ENCODE measurements at regions not wholly inside any gene's neighbourhood (a gene's known extent, or its start where the extent isn't known, plus 50 kb on each side); places are given as distances from the start of the nearest gene placed in this dataset.
"Not testable (repeated sequence)": the region's sequence is repeated elsewhere in the genome, so short reads cannot be mapped to it uniquely, and the experiment has no call there.

DNA sequence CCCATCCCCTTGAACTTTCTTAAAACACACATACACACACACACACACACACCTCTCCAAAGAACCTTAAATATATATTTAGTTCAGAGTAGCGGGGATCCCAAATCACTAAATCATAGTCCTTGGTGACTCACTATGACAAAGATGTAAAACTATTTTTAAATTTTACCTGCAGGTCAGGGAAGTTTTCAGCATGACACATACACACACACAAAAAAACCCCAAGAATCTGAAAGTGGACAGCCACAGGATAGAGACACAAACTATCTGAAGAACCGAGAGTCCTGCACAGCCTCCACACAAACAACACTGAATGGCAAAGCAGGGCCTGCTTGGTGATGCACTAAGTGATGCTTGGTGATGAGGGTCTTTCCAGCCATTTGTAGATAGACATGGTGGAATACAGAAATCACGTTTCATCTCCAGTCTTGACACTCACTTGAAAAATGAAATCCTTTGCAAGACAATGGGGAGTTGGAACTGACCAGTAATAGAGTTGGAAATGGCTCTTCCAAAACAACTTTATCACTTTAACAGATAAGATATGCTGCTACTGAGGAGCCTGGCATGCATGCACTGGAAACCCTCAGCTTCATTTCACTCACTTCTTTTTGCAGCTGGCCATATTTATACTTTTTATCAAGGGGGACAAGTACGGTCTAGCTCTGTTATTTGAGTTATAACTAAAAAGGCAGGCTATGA, 307.3 kb downstream of the RAPGEF2 start:
- intact Hi-C loops (cut with DNase I), result no loop called here
- no peak for DNase-seq (ENCODE audit: low spot score)

DNA sequence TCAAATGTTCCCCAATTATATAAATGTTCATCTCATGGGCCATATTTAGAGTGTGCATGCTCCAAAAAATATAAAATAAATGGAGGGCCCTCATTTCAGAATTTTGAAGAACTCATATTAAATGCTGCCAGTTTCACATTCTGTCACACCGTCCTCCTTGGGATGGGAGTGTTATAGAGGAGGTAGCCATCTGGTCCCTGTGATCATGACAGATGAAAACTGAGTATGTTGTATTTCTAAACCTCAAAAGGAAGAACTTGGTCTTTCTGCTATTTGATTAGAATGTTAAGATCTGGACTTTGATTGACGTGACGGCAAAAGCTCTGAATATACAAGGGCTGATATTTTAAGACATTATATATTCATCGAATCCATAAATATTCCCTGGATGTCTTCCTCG, 308.0 kb downstream of the RAPGEF2 start:
- DNase-seq (ENCODE audit: low spot score), result no peak
- intact Hi-C loops (cut with DNase I), result no loop called here

DNA sequence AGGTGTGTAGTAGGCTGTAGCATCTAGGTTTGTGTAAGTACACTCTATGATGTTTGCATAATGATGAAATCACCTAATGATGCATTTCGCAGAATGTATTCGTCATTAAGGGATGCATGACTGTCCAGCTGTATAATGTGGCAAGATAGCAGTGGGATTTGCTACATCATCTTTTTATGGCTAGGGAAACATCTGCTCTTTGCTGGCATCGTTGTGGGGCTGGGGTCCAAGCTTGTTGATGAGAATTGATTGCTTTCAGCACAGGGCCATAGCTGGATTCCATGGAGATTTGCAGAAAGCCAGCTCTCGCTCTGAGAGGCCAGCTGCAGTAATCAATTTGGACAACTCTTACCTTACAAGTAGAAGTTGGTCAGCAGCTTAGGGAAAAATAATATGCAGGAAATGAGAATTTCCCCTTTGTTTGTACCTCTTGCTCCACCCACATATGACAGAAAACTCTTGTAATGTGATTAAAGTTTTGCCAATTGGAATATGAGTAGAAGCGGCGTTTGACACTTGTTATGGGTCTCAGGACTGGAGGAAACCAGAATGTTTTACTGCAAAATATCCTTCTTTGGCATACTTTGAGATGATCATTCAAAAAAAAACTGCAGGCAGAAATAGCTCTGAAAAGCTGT, 310.5 kb downstream of the RAPGEF2 start:
- no peak for DNase-seq (ENCODE audit: low spot score)
- intact Hi-C loops (cut with DNase I), result no loop called here

DNA sequence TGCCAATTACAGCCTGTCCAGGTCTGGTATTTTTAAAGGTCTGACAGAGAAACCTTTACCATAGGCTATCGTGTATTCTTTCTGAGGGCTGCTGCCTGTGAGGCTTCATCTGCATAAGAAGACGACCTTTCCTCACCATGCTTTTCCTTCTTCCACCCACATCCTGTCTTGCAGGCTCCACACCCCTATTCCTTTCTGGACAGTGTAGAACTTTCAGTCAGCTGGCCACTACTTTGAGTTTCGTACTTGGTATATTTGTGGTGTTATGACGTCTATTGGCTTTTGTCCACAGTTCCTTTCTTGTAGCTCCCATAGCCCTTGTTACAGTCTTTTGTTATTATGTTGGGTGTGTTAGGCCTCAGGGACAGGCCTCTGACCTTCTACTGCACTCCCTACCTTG, 311.4 kb downstream of the RAPGEF2 start:
- no peak for DNase-seq (ENCODE audit: low spot score)
- intact Hi-C loops (cut with DNase I), result no loop called here

DNA sequence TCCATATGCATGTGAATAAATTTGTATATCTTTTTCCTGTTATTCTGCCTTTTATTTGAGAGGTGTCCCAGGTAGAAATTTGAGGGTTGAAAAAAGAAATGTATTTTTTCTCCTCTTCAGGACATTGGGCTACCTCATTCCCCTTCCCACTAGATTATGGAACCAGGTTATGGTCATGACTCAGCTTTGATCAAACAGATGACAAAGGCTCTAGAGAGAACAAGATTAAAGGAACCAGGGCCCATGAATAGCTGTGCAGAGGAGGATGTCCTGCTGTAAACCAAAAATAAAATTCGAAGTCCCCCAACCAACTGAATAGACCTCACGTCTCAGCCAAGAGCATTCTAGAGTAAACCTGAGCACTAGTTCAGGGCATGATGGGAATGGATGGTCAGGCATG, 313.2 kb downstream of the RAPGEF2 start:
- no peak for DNase-seq (ENCODE audit: low spot score)
- intact Hi-C loops (cut with DNase I), result no loop called here

DNA sequence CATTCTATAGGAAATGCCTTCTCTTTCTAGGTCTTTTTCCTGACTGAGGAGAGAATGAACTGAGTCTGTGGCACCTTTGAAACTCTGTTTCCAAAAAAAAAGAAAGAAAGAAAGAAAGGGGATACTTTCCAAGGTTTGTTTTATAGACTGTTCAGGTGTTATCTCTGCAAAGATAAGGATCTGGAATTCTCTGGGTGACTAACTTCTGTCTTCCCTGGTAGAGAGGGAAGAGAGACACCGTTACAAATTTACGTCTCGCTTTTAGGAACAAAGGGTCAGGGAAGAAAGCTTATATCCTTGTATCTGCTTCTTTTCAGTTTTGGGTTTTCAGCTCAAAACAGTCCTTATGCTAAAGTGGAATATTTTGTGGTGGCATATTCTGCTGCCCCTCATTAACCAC, 314.1 kb downstream of the RAPGEF2 start:
- no peak for DNase-seq (ENCODE audit: low spot score)
- intact Hi-C loops (cut with DNase I), result no loop called here

DNA sequence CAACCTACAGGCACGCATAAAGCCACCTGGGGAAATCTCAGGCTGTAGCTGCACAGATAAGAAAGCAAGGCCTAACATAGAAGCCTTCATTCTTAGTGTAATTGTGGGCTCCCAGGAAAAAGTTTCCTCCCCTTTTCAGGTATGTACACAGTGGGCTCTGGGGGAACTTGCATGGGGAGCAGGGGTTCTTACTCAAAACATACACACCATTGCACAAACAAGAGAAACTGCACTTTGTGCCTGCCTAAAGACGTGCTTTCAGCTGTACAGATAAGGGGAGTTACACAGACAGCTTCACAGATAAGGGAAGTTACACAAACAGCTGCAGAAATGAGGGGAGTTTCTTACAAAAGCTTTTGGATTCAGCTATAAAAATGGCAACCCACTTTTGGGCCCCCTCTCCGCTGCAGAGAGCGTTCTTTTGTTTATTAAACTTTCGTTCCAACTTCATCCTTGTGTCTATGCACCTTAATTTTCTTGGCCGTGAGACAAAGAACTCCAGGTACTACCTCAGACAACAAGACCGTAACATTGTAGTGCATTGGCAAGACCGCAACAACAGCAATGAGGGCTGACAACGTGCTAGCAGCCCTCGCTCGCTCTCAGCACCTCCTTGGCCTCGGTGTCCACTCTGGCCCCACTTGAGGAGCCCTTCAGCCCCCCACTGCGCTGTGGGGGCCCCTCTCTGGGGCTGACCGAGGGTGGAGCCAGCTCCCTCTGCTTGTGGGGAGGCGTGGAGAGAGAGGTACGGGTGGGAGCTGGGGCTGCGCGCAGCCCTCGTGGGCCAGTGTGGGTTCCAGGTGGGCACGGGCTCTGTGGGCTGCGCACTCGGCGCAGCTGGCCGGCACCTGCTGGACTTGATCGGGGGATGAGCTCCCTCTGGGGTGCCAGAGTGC, 317.5 kb downstream of the RAPGEF2 start:
- intact Hi-C loops (cut with DNase I), result no loop called here
- no peak for DNase-seq (ENCODE audit: low spot score)

DNA sequence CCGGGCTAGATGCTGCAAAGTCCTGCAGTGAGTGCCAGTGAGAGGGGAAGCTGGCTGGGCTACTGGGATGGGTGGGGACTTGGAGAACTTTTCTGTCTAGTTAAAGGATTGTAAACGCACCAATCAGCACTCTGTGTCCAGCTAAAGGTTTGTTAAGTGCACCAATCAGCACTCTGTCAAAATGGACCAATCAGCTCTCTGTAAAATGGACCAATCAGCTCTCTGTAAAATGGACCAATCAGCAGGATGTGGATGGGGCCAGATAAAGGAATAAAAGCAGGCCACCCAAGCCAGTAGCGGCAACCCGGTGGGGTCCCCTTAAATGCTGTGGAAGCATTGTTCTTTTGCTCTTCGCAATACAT, 318.2 kb downstream of the RAPGEF2 start:
- DNase-seq (ENCODE audit: low spot score); intact Hi-C loops (cut with DNase I): not testable (repeated sequence)

DNA sequence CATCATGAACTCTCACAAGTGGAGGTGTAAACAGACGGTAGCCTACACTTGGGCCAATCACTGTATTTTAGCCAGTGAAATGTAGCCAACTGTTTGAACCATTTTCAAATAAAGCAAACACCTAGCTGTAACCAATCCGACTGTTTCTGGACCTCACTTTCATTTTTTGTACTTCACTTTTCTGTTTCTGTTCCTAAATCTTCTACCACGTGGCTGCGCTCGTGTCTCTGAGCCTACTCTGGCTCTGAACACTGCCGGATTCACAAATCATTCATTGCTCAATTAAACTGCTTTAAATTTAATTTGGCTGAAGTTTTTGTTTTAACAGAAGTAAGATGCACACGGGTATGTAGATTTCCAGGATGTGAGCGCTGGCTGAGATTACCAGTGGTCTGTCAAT, 319.1 kb downstream of the RAPGEF2 start:
- intact Hi-C loops (cut with DNase I), result no loop called here
- DNase-seq (ENCODE audit: low spot score), result no peak

DNA sequence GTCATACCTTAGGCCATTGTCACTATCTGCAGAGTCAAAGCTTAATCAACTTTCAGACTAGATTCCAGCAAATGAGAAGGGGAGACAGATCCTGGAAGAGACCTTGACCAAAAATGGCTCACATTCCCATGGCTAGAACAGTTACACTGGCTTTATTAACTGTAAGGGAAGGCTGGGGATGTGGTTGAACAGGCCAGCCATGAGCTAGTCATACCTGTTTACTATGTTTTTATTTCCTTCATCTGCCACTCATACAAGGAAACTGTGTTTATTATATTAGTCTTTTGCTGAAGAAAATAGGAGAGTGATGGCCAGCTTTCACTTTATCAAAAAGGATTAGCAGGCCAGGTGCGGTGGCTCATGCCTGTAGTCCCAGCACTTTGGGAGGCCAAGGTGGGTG, 319.7 kb downstream of the RAPGEF2 start:
- intact Hi-C loops (cut with DNase I), result no loop called here
- DNase-seq (ENCODE audit: low spot score), result no peak

DNA sequence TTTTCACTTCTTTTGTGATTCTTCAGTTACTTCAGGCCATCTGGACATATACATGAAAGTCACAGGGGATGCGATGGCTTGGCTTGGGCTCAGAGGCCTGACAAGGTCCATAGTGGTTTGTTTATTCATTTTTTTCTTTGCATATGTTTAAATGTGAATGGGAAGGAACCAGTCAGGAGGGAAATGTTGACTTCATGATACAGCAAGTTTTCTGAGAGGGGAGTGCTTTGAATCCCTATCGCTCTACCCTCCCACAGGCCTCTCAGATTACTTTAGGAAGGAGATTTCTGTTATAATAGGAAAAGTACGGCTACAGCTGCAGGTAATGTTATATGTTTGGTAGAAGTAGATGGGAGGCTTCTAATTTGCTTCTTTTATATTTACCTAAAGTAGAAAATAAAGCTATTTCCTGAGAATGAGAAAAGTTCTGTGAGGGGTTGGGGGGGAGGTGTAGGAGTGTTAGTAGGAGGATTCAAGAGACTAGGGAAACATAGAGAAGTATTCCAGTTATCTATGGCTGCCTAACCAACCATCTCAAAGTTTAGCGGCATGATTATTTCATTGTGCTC, 322.9 kb downstream of the RAPGEF2 start:
- no peak for DNase-seq (ENCODE audit: low spot score)
- intact Hi-C loops (cut with DNase I), result no loop called here

DNA sequence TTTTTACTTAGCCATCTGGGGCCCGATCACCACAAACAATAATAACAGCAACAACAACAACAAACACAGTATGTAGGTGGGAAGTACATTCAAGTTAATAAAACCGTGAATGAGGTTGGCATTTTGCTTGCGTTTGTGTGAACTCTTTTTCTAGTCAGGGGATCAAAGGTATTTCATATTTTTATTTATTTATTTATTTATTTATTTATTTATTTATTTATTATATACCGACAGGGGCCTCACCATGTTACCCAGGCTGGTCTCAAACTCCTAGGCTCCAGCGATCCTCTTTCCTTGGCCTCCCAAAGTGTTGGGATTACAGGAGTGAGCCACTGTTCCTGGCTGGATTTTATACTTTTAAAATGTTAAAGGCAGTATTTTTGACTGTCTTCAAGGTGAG, 325.4 kb downstream of the RAPGEF2 start:
- DNase-seq (ENCODE audit: low spot score), result no peak
- intact Hi-C loops (cut with DNase I), result no loop called here

DNA sequence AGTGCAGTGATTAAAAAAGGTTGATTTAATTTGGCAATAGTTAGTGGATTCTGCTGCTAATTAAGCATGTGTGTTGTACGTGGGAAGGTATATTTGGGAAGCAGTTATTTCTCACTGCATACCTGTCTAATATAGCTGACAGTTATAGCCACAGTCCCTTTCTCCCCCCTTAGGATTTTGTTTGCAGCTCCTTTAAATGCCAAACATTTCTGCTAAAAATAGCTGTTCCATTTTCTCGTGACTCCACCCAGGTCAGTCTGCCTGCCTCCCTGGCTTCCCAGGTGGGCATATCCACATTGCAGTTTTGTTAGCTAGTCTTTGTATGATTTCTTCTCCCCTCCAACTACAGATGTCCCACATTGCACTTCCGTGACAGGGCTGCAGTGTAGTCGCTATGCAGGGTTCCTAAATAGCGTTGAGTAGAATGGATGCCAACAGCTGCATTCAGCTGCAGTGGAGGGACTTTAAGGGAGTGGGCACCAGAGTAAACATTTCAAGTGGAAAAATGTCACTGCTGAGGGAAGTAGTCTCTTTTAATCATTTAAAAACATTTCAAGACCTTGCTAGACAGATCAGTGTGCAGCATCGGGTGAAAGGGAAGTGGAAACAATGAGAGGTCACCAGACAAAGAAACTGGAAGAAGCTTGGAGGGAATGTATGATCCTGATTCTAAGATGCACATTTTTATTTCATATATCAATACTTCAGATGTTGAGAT, 326.3 kb downstream of the RAPGEF2 start:
- no peak for DNase-seq (ENCODE audit: low spot score)
- intact Hi-C loops (cut with DNase I), result no loop called here

DNA sequence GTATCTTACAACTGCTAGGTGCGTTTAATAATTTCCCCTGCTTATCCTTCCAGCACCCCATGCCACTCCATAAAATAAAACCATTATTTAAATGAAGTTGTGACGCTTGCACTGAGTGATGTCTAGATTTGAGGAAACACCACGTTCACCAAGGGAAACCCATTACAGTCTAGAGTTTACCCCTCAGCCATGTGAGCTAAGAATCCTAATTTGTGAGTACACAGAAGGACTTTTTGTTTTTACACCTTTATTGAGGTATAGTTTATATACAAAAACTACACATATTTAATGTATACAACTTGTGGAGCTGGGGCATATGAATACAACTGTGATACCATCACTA, 326.8 kb downstream of the RAPGEF2 start:
- intact Hi-C loops (cut with DNase I), result no loop called here

DNA sequence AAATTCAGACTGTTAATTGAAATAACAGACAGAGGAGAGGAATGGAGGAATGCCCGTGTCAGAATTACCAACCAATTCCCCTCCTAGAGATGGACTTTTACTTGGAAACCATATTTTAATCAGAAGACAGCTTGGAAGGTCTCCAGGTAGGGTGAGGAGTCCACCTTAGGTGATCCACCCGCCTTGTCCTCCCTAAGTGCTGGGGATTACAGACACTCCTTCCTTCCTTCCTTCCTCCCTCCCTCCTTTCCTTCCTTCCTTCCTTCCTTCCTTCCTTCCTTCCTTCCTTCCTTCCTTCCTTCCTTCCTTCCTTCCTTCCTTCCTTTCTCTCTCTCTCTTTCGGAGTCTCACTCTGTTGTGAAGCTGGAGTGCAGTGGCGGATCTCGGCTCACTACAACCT, 328.0 kb downstream of the RAPGEF2 start:
- intact Hi-C loops (cut with DNase I), result no loop called here
- DNase-seq (ENCODE audit: low spot score), result no peak

More for the DNA sequence above, 326.8 kb downstream of the RAPGEF2 start:
- no peak for DNase-seq (ENCODE audit: low spot score)

DNA sequence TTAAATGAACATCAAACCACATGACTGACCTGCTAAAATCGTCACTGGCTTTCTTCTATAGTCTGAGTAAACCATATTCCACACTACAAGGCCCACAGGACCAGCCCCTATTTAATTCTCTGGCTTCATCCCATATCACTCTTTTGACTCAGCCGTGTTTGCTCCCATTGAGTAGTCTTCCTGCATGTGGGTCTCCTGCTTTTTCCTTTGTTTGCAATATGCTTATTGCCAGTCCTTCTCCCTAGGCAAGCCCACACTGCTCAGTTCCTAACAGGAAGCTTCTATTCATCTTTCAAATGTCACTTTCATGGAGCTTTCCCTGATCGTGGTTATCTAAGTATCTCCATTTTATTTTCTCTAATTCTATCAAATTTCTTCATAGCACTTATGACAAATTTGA, 329.6 kb downstream of the RAPGEF2 start:
- DNase-seq (ENCODE audit: low spot score), result no peak
- intact Hi-C loops (cut with DNase I), result no loop called here

DNA sequence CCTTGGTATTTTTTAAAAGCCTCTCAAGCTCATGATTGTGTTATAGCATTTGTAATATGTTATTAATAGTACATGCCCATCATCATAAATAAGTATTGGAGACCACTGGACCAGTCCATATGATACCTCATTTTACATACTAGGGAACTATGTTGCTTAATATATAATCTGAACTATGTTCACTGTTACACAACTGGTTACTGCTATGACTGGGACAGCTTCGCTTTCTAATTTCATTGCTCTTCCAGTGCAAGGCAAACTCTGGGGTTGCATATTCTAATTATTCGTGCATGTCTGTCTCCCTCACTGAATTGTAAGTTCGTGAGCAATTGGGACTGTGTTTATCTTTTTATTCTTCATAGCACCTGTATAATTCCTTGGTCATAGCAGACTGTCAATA, 330.5 kb downstream of the RAPGEF2 start:
- intact Hi-C loops (cut with DNase I), result no loop called here
- no peak for DNase-seq (ENCODE audit: low spot score)

DNA sequence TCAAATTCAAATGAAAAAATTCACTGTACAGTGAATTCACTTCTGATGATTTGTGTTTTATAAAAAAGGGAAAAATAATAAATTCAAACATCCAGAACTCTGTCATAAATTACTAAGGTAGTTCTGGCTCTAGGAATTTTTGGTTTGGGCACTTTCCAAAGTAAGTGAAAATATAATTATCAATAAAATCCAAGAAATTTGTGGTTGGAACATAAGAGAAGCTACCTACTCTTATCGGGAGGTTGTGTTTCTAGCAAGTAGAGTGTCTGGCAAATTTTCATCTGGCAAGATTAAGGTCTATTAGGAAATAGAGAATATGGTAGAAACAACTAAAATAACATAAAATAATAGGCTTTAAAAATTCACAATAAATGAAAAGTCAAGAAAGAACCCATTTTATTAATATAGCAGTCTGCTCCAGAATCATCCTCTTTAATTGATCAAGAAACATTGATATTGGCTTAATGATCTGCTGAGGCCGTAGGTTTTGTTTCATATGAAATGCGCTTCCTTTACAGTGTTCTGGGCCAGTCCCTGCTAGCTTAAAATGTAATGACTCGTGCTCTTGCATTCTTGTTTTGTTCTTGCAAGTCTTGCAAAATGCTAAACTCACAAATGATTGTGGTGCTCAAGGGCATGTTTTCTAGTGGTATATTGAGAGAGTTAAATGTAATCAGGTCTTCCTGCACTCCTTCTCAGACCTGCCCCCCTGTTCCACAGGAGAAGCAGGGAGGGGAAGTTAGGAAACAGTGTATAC, 331.4 kb downstream of the RAPGEF2 start:
- DNase-seq (ENCODE audit: low spot score), result no peak
- intact Hi-C loops (cut with DNase I), result no loop called here

DNA sequence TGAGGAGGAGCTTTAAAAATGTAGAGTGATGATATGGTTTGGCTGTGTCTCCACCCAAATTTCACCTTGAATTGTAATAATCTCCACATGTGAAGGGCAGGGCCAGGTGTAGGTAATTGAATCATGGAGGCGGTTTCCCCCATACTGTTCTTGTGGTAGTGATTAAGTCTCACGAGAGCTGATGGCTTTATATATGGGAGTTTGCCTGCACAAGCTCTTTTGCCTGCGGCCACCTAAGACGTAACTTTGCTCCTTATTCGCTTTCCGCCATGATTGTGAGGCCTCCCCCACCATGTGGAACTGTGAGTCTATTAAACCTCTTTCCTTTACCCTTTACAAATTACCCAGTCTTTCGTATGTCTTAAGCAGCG, 332.0 kb downstream of the RAPGEF2 start:
- intact Hi-C loops (cut with DNase I), result no loop called here
- DNase-seq (ENCODE audit: low spot score), result no peak

Measured in posterior vena cava (tissue), 2 donors.